BJ (cell line): ENCODE measurements at regions not wholly inside any gene's neighbourhood (a gene's known extent, or its start where the extent isn't known, plus 50 kb on each side); places are given as distances from the start of the nearest gene placed in this dataset.
"Not testable (repeated sequence)": the region's sequence is repeated elsewhere in the genome, so short reads cannot be mapped to it uniquely, and the experiment has no call there.

Experiments
- CTCF ChIA-PET: fragments of 350-600 bp; formaldehyde crosslinking; extraction: SDS; loops from one replicate; lab custom pipeline; 2021; ENCODE audit warnings: antibody characterized with exemption, inconsistent platforms; lab: Yijun Ruan, JAX
- POLR2A ChIA-PET: fragments of 300-600 bp; sonication (Branson Sonifier 250); formaldehyde crosslinking; extraction: SDS; loops from one replicate; lab custom pipeline; 2021; ENCODE audit warnings: antibody characterized with exemption; lab: Charles Lee
- DNase-seq: peaks from one replicate; pipeline ENCODE4 v3.0.0-alpha.2; 2011; ENCODE audit warnings: low read depth
- H3K27me3 ChIP-seq: 2 replicates; pipeline ENCODE4 v1.6.0; 2011; ENCODE audit warnings: low read length; ENCODE audit not compliant: control insufficient read depth, insufficient read depth
- H3K36me3 ChIP-seq: 2 replicates; pipeline ENCODE4 v1.5.1; 2011; ENCODE audit warnings: low read length; ENCODE audit not compliant: control insufficient read depth, insufficient read depth
- H3K4me3 ChIP-seq: 2 replicates; pipeline ENCODE4 v1.5.1; 2011; ENCODE audit warnings: low read depth, mild to moderate bottlenecking, control low read depth, low read length
- CTCF ChIP-seq: IDR thresholded peaks from 2 replicates; pipeline ENCODE4 v1.5.1; 2011; ENCODE audit warnings: low read depth, mild to moderate bottlenecking, control low read depth, inconsistent platforms, low read length, moderate library complexity; ENCODE audit not compliant: insufficient read depth

DNA sequence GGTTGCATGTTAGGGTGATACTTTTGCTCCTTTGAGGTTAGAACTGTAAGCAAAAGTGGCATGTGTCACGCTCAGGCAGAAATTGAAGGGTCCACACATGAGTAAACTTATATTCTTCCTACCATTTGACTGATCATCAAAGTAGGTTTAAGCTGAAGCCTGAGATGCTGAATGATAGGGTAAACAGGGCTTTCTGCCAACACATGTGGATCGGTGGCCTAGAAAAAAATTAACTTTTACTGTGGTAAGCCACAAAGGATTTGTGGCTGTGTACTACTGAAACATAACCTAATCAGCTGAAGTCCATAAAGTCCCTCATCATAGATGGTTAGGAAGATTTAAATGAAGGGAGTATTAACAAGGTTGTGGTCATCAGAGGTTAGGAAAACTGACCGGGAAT is 1070.1 kb downstream of the STPG2 start:
- no peak for TF ChIP-seq CTCF
- DNase-seq: no peak
- Histone ChIP-seq H3K27me3 (no peaks in the 10 kb centered on the region), H3K36me3 (no peaks in the 10 kb centered on the region), H3K4me3 (no peak overlapping the region)
- ChIA-PET CTCF (no interaction called here), POLR2A (no interaction called here)

GRCh38 chr4:97074531-97074930 is 1068.7 kb downstream of the STPG2 start:
- CTCF ChIA-PET: no interaction called here
- DNase-seq: no peak
- Histone ChIP-seq H3K36me3 (no peaks in the 10 kb centered on the region), H3K27me3 (no peaks in the 10 kb centered on the region), H3K4me3 (no peak overlapping the region)
- TF ChIP-seq CTCF: no peak
- POLR2A ChIA-PET: no interaction called here

- TF ChIP-seq CTCF: no peak
- POLR2A ChIA-PET: no interaction called here
- Histone ChIP-seq H3K4me3 (no peak overlapping the region), H3K27me3 (no peaks in the 10 kb centered on the region), H3K36me3 (no peaks in the 10 kb centered on the region)
- CTCF ChIA-PET: no interaction called here
- no peak for DNase-seq
Measured at GRCh38 chr4:97081951-97082350, 1061.3 kb downstream of the STPG2 start.

- CTCF ChIA-PET, H3K4me3 ChIP-seq, POLR2A ChIA-PET, H3K27me3 ChIP-seq, H3K36me3 ChIP-seq, DNase-seq: not testable (repeated sequence)
Measured at GRCh38 chr4:97097036-97097435, 1046.2 kb downstream of the STPG2 start.

DNA sequence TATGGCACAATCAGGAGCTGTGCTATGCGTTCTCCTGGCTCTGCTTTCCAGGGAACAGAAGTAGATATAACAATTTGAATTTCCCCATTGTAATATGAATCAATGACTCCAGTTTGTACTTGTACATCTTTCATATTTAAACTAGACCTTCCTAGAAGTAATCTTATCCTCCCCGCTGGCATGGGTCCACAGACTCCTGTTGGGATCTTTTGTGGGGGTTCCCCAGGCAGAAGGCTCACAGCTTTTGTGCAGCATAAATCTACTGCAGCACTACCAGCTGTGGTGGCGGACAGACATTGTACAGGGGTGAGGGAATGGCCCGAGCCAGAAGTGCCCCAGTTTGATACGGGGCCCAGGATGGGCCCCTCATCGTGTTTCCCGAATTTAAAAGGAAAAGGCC is 1042.1 kb downstream of the STPG2 start:
- POLR2A ChIA-PET: not testable (repeated sequence)

GRCh38 chr4:97103252-97103651 is 1040.0 kb downstream of the STPG2 start:
- CTCF ChIA-PET: no interaction called here
- H3K27me3 ChIP-seq: no peaks in the 10 kb centered on the region
- TF ChIP-seq CTCF: no peak
- H3K4me3 ChIP-seq: no peak overlapping the region
- DNase-seq: no peak
- H3K36me3 ChIP-seq: no peaks in the 10 kb centered on the region
- POLR2A ChIA-PET: no interaction called here

More for the DNA sequence above, 1042.1 kb downstream of the STPG2 start:
- H3K36me3 ChIP-seq, CTCF ChIA-PET, H3K4me3 ChIP-seq, DNase-seq, H3K27me3 ChIP-seq: not testable (repeated sequence)
